Bronchial epithelial cell (primary cell): ENCODE measurements at regions not wholly inside any gene's neighbourhood (a gene's known extent, or its start where the extent isn't known, plus 50 kb on each side); places are given as distances from the start of the nearest gene placed in this dataset.

Source experiments
- DNase-seq: peaks from one replicate; pipeline ENCODE4 v3.0.0-alpha.2; 2010; ENCODE audit warnings: low read depth
- FAIRE-seq: peaks from 2 replicates; lab custom pipeline; 2011; peaks lifted over from hg19 to GRCh38; lab: Jason Lieb, UNC
- H3K27me3 ChIP-seq: 2 replicates; pipeline ENCODE4 v1.5.1; 2011; ENCODE audit warnings: low read length; ENCODE audit not compliant: control insufficient read depth, insufficient read depth
- H3K36me3 ChIP-seq: 2 replicates; pipeline ENCODE4 v1.5.1; 2011; ENCODE audit warnings: low read length; ENCODE audit not compliant: control insufficient read depth, insufficient read depth
- H3K4me3 ChIP-seq: 2 replicates; pipeline ENCODE4 v1.5.1; 2011; ENCODE audit warnings: mild to moderate bottlenecking, low read depth, low read length, control low read depth
- CTCF ChIP-seq: IDR thresholded peaks from 2 replicates; pipeline ENCODE4 v1.5.1; 2011; ENCODE audit warnings: mild to moderate bottlenecking, moderate library complexity, low read length, control low read depth, inconsistent platforms; ENCODE audit not compliant: insufficient read depth, severe bottlenecking

- DNase-seq (no peak), FAIRE-seq (no peak)
- Histone ChIP-seq H3K36me3 (no peaks in the 10 kb centered on the region), H3K27me3 (peaks cover 8% of the 10 kb centered on the region), H3K4me3 (no peak overlapping the region)
- no peak for TF ChIP-seq CTCF
Observed at GRCh38 chr20:57869291-57869950, 159.6 kb upstream of the PMEPA1 start.

GRCh38 chr20:57868310-57868709, 158.5 kb upstream of the PMEPA1 start:
- FAIRE-seq (no peak), DNase-seq (no peak)
- no peak for TF ChIP-seq CTCF
- no peaks in the 10 kb centered on the region for H3K36me3 ChIP-seq
- H3K4me3 ChIP-seq, result no peak overlapping the region
- H3K27me3 ChIP-seq, result peaks cover 12% of the 10 kb centered on the region

GRCh38 chr20:57867807-57868206, 158.0 kb upstream of the PMEPA1 start:
- H3K4me3 ChIP-seq, result no peak overlapping the region
- H3K27me3 ChIP-seq, result peaks cover 12% of the 10 kb centered on the region
- DNase-seq (no peak), FAIRE-seq (no peak)
- H3K36me3 ChIP-seq, result no peaks in the 10 kb centered on the region
- TF ChIP-seq CTCF, result no peak

GRCh38 chr20:57867181-57867803, 157.5 kb upstream of the PMEPA1 start:
- Histone ChIP-seq H3K4me3 (no peak overlapping the region), H3K27me3 (peaks cover 12% of the 10 kb centered on the region), H3K36me3 (no peaks in the 10 kb centered on the region)
- no peak for FAIRE-seq
- TF ChIP-seq CTCF, result no peak
- DNase-seq, result peak; percentile 17

GRCh38 chr20:57866250-57867106, 156.7 kb upstream of the PMEPA1 start:
- DNase-seq (no peak), FAIRE-seq (no peak)
- H3K27me3 ChIP-seq, result peaks cover 12% of the 10 kb centered on the region
- H3K36me3 ChIP-seq, result no peaks in the 10 kb centered on the region
- no peak overlapping the region for H3K4me3 ChIP-seq
- no peak for TF ChIP-seq CTCF
